HG03159 (cell line): ENCODE measurements at regions not wholly inside any gene's neighbourhood (a gene's known extent, or its start where the extent isn't known, plus 50 kb on each side); places are given as distances from the start of the nearest gene placed in this dataset.

Source experiments
- ATAC-seq: cut with Tn5 transposase; IDR thresholded peaks from one replicate; pipeline ENCODE4 v1.9.1; 2021; ENCODE audit warnings: mild to moderate bottlenecking, moderate library complexity; ENCODE audit not compliant: unreplicated experiment

DNA sequence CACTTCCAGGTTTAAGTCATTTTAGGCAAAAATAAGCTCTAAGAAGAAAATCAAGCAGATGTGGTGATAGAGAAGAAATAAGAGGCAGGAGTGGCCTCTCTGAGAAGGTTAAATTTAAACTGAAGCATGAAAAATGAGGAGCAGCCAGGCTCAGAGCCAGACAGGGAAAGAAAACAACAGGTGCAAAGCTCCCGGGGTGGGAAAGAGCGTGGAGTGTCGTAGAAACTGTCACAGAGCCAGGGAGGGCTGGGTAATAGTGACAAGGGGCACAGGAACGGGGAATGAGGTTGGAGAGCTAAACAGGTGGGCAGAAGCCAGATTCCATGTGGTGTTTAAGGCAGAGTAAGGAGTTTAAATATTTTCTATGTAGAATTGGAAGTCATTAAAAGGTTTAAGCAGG is 132.1 kb upstream of the BLID start:
- no peak for ATAC-seq

- no peak for ATAC-seq
Measured at GRCh38 chr11:122246874-122247273, 130.9 kb upstream of the BLID start.

DNA sequence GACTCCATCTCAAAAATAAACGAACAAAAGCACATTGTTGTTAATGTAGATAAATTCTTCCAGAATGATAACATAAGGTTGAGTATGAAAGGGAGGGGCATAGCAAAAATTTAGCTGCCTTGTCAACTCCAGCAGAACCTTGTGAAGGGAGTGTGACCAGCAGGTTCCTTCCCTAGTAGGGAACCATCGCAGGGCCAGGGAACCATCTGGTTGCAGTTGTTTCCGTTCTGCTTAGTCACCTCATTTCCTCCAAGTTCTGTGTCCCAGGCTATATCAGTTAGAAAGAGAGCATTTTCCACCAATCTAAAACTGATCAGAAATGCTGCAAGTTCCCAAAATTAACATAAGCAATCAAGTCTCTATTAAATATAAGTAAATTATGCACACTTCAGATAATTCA is 126.7 kb upstream of the BLID start:
- ATAC-seq = no peak

DNA sequence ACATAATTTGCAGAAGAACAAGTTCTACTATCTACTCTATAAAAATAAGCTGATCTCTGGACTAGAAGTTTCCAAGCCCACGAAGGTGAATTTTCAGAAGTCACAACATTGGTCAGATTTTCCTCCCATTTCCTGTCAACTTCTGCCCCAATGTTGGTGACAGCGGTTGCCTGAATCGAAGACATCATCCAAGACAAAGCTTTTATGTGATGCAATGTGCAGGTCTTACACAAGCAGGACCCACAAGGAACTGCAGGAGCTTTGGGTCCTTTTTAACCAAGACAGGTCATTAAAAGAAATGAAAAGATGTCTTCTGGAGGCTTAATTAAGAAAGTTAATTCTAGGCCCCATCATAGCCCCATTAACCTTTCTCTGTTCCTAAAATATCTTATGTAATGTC is 125.6 kb upstream of the BLID start:
- no peak for ATAC-seq

- ATAC-seq = no peak
Measured at GRCh38 chr11:122240638-122241037, 124.6 kb upstream of the BLID start.

DNA sequence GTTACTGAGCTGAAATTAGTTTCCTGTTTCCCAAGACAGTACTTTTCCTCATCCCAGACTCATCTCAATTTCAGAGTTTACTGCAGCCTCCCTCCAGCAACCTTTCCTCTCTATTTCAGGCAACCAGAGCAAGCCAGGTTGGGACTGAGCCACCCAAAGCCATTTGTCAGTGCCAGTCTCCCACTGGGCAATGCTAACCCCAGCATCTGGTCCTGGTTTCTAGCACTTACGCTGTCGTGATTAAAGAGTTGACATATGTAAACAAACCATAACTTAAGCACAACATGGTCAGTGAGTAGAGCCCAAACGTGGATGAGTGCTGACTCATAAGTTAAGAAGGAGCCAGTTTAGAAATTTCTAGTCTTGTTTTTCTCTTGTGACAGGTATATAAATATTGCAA is 119.6 kb upstream of the BLID start:
- no peak for ATAC-seq

DNA sequence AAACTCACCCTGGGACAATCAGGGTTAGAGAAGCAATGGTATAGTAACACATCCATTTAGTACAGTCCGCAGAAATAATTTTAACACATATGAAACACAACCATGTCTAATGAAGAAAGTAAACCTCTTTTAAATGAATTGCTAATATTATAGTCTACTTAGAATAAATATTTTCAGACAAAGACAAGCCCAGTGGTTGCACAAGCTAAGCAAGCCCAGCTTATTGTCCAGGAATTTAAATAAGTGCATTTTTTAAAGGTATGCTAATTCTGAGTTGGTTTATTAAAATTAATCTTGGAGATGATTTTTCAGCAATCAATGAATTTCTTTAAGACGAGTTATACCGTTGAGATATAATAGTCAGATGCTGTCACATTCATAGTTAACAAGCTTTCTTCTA is 118.8 kb upstream of the BLID start:
- ATAC-seq = no peak

DNA sequence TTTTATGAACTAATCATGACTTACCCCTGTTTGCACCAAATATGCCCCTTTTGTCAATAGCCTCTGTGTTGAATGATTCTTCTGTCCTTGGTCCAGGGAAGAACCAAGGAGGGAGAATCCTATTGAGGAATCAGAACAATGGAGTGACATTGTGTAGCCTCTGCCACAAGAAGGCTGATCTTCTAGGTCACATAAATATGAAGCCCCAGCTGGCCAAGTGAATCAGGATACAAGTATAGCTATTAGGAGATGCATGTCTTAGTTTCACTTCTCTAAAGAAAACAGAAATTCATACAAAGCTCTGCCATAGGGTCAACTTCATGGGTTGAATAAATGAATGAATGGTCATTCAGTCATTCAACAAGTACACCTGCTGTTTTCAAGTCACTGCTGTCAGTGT is 118.2 kb upstream of the BLID start:
- ATAC-seq = no peak

DNA sequence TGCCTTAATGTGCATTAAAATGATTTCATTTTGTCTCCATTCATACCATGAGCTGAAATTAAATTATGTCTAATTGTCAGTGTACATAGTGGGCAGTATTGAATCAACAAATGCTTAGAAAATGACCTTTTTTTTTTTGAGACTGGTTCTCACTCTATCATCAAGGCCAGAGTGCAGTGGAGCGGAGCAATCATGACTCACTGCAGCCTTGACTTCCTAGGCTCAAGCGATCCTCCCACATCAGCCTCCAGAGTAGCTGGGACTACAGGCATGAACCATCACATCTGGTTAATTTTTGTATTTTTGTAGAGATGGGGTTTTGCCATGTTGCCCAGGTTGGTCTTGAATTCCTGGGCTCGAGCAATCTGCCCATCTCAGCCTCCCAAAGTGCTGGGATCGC is 117.0 kb upstream of the BLID start:
- no peak for ATAC-seq

GRCh38 chr11:122230385-122230755 is 114.4 kb upstream of the BLID start:
- no peak for ATAC-seq

DNA sequence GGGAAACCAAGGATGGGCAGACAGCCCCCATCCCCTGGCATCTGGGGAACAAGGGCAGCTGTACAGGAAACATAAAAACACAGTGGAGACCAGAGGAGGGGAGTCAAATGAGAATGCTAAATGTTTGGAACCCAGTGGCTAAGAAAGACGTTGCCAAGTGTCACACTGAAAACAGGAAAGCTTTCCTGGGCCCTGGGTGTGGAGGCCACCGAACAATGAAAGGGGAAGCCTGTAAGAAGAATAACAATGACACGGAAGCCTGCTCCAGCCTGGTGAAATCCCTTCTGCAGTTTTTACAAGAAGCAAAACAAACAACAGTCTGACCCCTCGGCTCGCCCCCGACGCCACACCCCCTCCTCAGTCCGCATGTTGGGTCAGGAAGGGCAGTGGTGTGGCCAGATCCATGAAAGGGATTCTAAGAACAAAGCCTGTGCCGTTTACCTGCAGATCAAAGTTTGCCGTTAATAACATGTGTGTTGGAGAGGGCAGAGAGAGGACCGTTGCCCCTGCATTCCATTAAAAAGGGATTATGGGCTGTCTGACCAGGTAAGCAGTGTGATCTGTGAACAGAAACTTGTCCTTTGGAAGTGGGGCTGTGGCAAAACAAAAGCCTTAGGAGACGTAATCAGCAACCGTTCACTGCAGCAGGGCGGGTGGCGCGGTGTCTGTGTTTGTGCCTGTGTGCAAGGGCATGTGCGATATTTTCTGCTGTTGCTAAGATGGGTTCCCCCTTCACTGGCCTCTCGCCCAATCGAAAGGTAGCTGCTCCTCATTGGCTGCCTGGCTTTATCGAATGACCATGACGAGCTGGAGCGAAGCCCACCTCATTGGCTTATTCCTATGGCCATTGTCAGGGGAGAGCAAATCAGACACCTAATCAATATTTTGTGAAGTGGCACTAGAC is 113.7 kb upstream of the BLID start:
- ATAC-seq = no peak

- no peak for ATAC-seq
Measured at GRCh38 chr11:122229078-122229477, 113.1 kb upstream of the BLID start.

GRCh38 chr11:122226810-122227379 is 110.9 kb upstream of the BLID start:
- no peak for ATAC-seq

- no peak for ATAC-seq
Measured at GRCh38 chr11:122224867-122225266, 108.9 kb upstream of the BLID start.

DNA sequence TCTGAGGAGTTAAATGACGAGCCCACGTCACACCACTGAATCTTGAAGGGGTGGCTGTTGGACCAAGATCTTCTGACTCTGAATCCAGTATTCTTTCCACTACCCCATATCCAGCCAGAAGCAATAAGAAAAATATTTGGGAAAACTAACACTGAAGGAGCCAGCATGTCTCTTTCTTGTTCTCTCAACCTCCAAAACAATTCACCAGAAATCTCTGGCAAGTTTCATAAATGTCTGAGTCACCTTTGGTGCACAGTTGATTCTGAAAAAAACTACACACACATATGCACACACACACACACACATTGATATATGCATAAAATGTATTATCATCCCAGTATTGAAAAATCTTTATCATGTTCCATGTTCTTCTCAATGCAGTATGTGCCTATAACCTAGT is 104.3 kb upstream of the BLID start:
- no peak for ATAC-seq

DNA sequence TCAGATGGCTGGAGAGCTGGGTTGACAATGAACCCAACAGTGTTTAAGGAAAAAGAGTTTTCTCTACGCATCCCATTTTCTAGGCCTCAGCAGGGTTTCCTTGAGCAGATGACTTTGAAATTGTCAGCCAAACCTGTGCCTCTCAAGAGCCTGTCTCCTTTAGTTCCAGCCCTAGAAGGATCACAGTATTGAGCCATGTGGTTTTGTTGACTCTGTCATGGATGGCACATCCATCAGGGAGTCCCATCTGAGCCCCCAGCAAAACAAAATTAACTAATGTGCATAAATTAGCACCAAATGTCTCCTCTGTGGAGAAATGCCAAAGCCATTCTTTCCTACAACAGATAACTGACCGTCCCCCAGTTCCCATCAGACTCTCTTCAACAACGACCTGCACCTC is 103.8 kb upstream of the BLID start:
- no peak for ATAC-seq

DNA sequence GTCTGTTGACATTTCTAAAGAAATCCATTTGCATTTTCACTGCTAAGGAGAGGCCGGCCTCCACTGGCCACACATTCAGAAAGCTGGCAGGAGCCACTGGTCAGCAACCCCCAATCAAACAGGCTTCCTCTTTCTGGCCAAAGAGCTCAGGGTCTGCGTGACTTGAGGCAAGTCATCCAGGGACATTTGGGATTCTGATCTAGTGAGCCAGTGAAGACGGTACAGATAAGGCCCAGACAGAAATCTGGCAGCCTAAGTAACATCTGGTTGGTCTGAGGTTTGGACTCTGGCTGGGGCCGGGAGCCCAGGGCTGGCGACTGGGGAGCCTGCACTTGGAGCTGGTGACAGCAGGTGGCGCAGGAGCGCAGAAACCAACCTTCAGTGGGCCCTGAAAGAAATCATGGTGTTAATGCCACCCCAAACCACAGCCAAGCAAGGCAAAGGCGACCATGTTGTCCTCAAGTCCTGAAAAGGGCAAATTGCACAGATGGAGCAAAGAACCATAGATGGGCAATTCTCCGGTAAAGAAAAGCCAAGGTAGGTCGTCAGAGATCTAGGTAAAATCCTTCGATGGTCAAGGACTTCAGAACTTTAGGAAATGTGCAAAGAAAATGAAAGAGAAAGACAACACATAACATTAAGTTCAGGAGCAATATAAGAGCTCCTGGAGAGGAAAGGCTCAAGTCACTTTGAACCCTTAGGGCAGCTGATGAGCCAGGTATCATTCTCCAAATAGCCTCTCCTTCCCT is 99.4 kb upstream of the BLID start:
- peak; percentile 92 for ATAC-seq

- no peak for ATAC-seq
Measured at GRCh38 chr11:122214567-122214966, 98.6 kb upstream of the BLID start.

GRCh38 chr11:122214080-122214479 is 98.1 kb upstream of the BLID start:
- ATAC-seq = no peak

DNA sequence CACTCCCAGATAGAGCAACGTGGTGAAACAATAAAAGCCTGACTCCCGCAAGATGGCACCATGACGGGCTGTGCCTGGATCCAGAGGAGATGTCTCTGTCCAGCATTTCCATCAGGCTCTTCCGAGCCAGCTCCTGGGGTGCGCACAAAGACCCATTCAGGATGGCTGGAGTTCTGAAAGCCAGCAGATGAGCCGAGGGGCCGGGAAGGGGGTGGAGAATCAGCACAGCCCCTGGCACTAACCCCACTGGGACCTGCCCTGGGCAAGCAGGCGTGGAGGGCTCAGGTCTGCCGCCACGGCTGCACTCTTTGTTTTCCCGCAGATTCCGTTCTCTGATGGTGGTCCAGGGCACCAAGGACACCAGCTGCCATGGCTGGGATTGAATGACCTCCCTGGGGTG is 97.2 kb upstream of the BLID start:
- no peak for ATAC-seq

DNA sequence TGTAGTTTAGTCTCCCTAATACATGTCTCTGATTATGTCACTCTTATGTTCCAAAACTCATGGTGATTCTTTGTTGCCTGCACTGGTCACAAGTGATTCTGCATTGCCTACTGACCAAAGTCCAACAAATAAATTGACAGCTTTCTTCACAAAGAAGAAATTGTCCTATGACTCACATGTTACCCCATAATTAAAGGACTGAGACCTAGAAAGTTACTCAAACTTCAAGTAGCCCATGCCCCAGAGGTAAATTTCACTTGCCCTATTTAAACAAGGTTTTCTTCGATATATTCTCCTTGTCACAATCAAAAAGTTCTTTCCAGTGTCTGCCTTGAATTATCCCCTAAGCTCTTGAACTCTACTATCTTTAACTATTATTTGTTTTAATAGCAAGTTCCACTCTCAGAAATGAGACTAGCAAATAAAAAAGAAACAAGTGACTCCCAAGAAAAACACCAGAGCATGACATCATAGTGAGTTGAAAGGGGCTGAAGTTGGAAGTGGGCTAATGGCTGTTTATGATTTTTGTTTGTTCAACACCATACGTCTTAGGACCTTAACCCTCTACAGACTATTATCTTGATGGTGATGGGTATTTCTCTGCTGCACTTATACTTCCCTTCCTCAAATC is 94.5 kb upstream of the BLID start:
- ATAC-seq = no peak
